HCT116 (cell line): ENCODE measurements at regions not wholly inside any gene's neighbourhood (a gene's known extent, or its start where the extent isn't known, plus 50 kb on each side); places are given as distances from the start of the nearest gene placed in this dataset.

ENCODE experiments used
- ATF3 ChIP-seq: IDR thresholded peaks from 2 replicates; pipeline ENCODE4 v1.6.1; 2012
- CTCF ChIP-seq, 3 experiments: fragments of 200-600 bp in 1 of 3; sonication (generic) in 1 of 3; IDR thresholded peaks in 2 of 3; conservative IDR thresholded peaks in 1 of 3; 2 replicates each; pipeline ENCODE4 v1.5.1; 2012 to 2017; ENCODE audit warnings: low read depth in 2 of 3, low read length in 2 of 3, antibody characterized with exemption in 1 of 3, borderline replicate concordance in 1 of 3, control low read depth in 1 of 3, mild to moderate bottlenecking in 1 of 3, mixed read lengths in 1 of 3, mixed run types in 1 of 3, moderate library complexity in 1 of 3; ENCODE audit not compliant: insufficient read depth in 1 of 3
- EZH2 ChIP-seq: fragments of 200-600 bp; sonication (generic); IDR thresholded peaks from 2 replicates; pipeline ENCODE4 v1.6.1; 2017; ENCODE audit warnings: antibody characterized with exemption, mixed run types
- JUND ChIP-seq: IDR thresholded peaks from 2 replicates; pipeline ENCODE4 v1.6.1; 2012
- POLR2A ChIP-seq: IDR thresholded peaks from 2 replicates; pipeline ENCODE4 v1.7.0; 2011; ENCODE audit warnings: borderline replicate concordance; ENCODE audit not compliant: insufficient read depth, insufficient read length; ENCODE audit errors: extremely low read depth
- REST ChIP-seq: IDR thresholded peaks from 2 replicates; pipeline ENCODE4 v1.6.1; 2012; ENCODE audit warnings: low read depth

GRCh38 chr5:136636001-136636400 is 270.7 kb upstream of the TRPC7 start:
- TF ChIP-seq REST: no peak
- no peak for TF ChIP-seq CTCF (IDR thresholded peaks at IDR 0.05 in 2 of 3, conservative IDR thresholded peaks at IDR 0.05 in 1 of 3; ENCODE audit: borderline replicate concordance in 1 of 3, insufficient read depth in 1 of 3, low read depth in 2 of 3, low read length in 2 of 3)
- TF ChIP-seq JUND: no peak
- no peak for TF ChIP-seq EZH2
- TF ChIP-seq ATF3: no peak
- no peak for TF ChIP-seq POLR2A
